Stimulated activated CD8-positive, alpha-beta memory T cell treated with anti-CD3 and anti-CD28 coated beads, Interleukin-7, amount 100 ng/mL, for 48 hours (primary cell): ENCODE measurements at regions not wholly inside any gene's neighbourhood (a gene's known extent, or its start where the extent isn't known, plus 50 kb on each side); places are given as distances from the start of the nearest gene placed in this dataset.

ENCODE experiments used
- DNase-seq, 2 donors: peaks; one replicate each; pipeline ENCODE4 v3.0.0-alpha.2; 2020; ENCODE audit warnings: low read depth in 1 of 2; ENCODE audit errors: extremely low read depth in 1 of 2

- DNase-seq = no peak
Observed at GRCh38 chr2:60003076-60003475, 550.4 kb downstream of the BCL11A start.

DNA sequence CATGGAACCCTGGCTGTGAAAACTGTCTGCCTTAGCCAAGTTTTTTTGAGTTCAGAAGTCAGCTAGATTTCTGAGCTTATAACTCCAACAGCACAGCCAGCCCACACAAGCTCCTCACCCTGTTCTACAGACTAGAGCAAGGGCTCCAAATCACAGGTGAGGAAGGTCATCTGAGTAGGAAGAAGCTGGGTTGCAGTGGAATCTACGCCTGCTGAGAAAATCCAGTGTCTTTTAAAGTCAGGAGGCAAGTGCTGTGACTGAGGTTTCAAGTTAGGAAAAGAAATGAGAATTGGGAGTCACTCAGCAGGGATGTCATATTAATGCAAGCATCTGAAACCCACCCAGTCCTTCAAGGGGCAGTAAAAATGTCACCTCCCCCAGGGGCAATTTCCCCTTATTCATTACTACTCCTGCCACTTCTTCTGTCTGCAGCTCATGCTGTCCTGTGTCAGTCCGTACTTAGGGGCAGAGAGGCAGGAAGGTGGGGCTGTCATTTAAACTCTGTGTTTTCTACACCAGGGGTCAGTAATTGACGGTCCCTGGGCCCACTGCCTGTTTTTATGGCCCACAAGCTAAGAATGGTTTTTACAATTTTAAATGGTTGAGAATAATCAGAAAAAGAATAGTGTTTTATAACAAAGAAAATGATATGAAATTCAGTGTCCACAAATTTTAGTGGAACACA, 551.1 kb downstream of the BCL11A start:
- DNase-seq = no peak

DNA sequence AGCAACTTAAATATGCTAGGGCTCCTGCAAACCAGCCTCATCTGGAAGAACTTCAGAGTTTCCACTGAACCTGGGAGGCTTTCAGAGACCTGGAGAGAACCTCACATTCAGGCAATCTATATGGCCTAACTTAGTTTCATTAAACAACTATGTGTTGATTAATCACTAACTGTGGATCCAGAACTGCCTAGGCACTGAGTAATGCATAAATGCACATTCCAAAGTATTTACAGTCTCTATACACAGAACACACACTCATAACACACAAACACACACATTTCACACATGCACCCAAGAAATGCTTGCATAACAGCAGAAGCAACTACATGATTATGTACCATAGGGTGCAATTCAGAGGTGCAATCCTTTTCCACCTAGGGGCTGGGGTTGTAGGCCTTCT, 552.8 kb downstream of the BCL11A start:
- no peak for DNase-seq

DNA sequence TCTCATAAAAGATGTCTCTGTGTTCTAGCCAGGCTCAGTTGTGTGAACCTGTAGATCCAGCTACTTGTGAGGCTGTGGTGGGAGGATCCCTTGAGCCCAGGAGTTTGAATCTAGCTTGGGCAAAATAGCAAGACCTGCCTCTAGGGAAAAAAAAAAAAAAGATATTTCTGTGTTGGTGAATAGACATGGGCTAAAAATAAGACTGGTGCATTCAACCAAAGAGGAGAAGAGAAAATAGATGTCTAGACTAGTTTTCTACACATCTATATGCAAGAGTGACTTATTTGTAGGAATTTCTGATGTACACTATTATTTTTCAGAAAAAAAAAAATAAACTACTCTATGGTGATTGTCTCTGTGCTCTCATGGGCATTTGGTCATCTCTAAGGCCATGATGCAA, 555.1 kb downstream of the BCL11A start:
- no peak for DNase-seq

DNA sequence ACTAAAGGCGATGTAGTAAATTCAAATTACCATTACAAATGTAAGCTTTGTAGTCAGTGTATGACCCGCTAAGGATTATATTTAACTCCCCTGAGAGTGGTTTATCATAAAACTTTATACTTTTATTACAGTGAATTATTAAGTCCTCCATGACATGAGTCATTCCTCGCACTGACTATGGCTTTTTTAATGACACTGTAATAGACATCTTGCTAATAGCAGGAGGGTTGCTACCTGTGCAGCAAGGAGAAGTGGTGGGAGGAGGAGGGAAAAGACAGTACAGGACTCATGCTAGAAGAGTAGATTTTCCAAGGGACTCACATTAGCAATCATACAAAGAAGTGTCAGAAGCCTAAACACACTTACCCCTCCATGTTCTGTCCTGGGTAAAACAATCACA, 556.1 kb downstream of the BCL11A start:
- no peak for DNase-seq

- DNase-seq = no peak
Observed at GRCh38 chr2:59996855-59997254, 556.6 kb downstream of the BCL11A start.

DNA sequence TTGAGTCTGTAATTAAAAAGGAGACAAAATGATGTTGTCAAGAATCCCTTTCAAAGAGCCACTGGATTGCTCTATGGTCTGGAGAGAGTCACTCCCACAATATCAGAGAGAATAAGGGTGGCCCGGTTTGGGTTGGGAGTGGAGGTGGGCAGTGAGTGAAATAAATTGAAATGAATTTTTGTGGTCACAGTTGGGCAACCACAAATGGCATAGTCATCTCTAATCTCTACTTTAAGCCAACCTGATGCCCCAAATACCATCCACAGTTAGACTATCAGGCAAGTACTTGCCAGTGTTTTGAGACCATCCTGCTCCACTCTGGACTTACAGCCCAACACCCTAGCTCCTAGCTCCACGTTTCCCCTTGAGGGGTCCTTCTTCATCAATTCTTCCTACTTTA, 559.7 kb downstream of the BCL11A start:
- no peak for DNase-seq

GRCh38 chr2:59988341-59988740, 565.1 kb downstream of the BCL11A start:
- DNase-seq = no peak

DNA sequence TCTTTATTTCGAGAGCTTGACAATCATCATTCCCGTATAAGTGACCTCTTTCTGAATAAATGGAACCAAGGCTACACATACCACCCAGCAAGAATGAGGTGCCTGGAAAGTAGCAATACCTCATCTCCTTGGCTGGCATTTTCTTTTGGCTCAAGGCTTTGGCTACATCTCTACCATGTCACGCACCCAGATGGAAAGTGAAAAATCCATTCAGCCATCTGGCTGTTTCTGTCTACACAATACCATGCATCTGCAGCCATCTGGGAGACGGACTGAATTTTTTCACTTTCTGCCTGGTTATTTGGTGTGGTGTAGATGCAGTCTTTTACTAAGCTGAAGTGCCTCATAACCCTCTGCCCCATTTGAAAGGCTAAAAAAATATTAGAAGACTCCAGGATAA, 566.9 kb downstream of the BCL11A start:
- DNase-seq = no peak

- no peak for DNase-seq
Observed at GRCh38 chr2:59985923-59986322, 567.5 kb downstream of the BCL11A start.

- DNase-seq = no peak
Observed at GRCh38 chr2:59974051-59974766, 579.2 kb downstream of the BCL11A start.

- DNase-seq = no peak
Observed at GRCh38 chr2:59969161-59969560, 584.3 kb downstream of the BCL11A start.

GRCh38 chr2:59968441-59968840, 585.0 kb downstream of the BCL11A start:
- no peak for DNase-seq

DNA sequence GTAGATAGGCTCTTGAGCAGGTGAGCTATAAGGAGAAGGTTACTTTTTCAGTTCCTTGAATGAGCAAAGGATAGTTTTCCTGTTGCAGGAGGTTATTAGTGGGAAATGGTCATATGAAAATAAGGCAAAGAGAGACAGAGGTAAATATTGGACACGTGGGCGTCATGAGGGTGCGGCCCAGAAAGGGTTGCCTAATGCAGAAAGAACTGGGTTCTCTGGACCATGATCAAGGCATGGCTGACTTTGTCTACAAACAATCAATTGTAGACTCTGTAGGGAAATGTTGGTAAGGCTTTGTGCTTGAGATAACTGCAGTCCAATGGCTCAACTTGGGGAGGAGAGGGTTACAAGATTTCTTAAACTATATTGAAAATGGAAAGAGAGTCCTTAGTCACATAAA, 585.8 kb downstream of the BCL11A start:
- DNase-seq = no peak

- no peak for DNase-seq
Observed at GRCh38 chr2:59963157-59963556, 590.3 kb downstream of the BCL11A start.

DNA sequence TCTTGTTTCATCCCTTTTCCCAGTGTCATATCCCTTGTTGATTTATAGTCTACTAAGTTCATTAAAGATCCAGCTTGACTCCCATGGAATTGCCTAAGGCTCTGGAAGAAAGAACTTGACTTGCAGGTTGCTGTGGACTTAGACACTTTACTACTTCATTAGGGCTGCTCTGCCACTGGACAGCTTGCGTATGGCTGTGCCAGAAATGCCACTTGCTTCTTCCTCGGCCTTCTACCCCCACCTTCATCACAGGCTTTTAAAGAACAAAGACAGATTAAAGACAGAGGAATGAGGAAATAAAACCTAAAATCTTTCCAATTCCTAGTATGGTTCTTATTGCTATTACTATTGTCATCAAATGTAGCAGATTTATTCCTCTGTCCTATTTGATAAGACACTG, 591.7 kb downstream of the BCL11A start:
- no peak for DNase-seq

DNA sequence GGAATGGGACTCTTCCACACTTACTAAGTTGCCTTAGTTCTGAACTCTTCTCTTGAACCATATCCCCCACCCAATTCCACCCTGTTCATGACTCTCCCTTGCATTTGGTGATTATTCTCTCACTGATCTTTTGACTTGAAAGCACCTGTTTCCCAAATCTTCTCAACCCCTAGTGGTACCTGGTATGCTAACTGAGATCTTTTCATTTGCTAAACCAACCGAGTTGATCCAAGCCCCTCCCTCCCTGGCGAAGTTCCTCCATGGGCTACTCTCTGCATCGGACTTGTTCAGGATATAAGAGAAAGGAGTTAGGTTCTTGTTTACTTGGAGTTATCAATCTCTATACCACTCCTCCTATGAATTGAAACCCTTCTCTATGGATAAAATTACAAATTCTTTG, 593.5 kb downstream of the BCL11A start:
- no peak for DNase-seq

GRCh38 chr2:59957504-59957903, 596.0 kb downstream of the BCL11A start:
- DNase-seq = no peak

DNA sequence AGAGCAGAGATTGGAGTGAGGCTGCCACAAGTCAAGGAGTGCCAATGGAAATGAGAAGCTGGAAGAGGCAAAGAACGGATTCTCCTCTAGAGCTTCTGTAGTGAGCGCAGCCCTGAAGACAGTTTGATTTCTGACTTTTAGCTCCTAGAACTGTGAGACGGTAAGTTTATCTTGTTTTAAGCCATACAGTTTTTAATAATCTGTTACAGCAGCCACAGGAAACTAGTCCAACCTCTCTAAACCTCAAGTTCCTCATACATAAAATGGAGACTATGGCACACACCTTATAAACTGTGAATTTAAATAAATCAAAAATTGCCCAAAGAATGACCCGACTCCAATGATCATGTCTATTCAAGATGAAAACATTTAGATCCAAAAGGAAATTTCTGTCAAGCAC, 596.5 kb downstream of the BCL11A start:
- no peak for DNase-seq

DNA sequence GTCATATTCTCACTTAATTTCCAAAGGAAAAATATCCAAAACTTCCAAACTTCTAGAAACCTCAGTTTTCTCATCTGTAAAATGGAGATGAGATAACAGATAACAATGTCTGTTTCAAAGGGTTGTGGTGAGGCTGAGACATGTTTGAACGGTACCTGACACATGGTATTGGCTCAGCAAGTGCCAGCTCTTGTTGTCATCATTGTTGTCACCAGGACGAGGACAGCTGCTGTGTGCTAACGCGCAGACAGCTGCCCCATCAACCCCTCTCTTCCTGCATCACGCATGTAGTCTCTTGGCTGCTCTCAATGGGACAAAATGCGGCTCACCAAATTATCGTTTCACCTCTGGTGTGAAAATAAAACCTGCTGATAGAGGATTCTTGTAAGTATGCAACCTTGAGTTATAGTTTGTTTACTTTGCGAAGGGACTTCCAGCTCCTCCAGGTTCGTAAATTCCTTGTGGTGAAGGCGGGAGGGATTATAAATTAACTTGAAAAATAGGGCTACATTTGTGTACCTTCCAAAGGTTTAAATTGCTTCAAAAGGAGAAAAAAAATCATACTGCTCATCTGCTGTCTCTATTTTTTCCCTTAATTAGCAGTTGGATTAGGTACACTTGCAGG, 605.4 kb downstream of the BCL11A start:
- no peak for DNase-seq

DNA sequence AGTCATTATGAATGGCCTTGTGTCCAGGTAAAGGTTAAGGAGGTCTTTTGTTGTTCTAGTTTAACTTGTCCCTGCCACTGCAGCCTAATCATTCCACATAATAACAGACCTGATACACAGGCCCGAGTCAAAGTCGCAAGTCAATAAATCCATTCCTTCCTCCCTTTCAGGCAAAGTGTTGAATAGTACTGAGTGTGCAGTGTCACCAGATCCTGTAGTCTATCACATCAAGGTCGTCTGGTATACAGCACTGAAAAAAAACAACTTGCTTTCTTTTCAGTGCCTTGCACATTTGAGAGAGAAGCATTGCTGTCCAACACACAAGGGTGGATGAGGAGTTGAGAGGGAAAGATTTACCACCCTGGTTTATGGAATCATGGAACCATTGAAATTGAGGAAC, 606.2 kb downstream of the BCL11A start:
- DNase-seq = no peak

GRCh38 chr2:59939236-59939635, 614.2 kb downstream of the BCL11A start:
- no peak for DNase-seq
